ENCODE measurements at regions not wholly inside any gene's neighbourhood (a gene's known extent, or its start where the extent isn't known, plus 50 kb on each side); places are given as distances from the start of the nearest gene placed in this dataset.

GRCh38 chr3:43894176-43895049, 203.7 kb downstream of the ABHD5 start:
- TF ChIP-seq CTCF (conservative IDR thresholded peaks at IDR 0.05; ENCODE audit: low read length) (no peak), EZH2phosphoT487 (IDR thresholded peaks at IDR 0.05; ENCODE audit: borderline replicate concordance) (no peak)

All from Loucy (cell line).